Muscle layer of duodenum (tissue), 2 donors: ENCODE measurements at regions not wholly inside any gene's neighbourhood (a gene's known extent, or its start where the extent isn't known, plus 50 kb on each side); places are given as distances from the start of the nearest gene placed in this dataset.

Source experiments
- H3K27ac ChIP-seq: one replicate; pipeline ENCODE4 v1.7.0; 2013; ENCODE audit warnings: mild to moderate bottlenecking, low read length
- H3K27me3 ChIP-seq: one replicate; pipeline ENCODE4 v1.7.0; 2013; ENCODE audit warnings: low read depth, mild to moderate bottlenecking, control low read depth, low read length
- H3K36me3 ChIP-seq, 2 donors: one replicate each; pipeline ENCODE4 v1.7.0; 2013; ENCODE audit warnings: low read length in 2 of 2, control low read depth in 1 of 2, mild to moderate bottlenecking in 1 of 2; ENCODE audit not compliant: insufficient read depth in 2 of 2, control insufficient read depth in 1 of 2
- H3K4me1 ChIP-seq, 2 donors: one replicate each; pipeline ENCODE4 v1.7.0; 2013; ENCODE audit warnings: low read length in 2 of 2, mild to moderate bottlenecking in 2 of 2, control low read depth in 1 of 2, moderate library complexity in 1 of 2; ENCODE audit not compliant: insufficient read depth in 2 of 2, control insufficient read depth in 1 of 2
- H3K4me3 ChIP-seq, 2 donors: one replicate each; pipeline ENCODE4 v1.7.0; 2013; ENCODE audit warnings: low read length in 2 of 2, low read depth in 1 of 2, mild to moderate bottlenecking in 1 of 2
- H3K9me3 ChIP-seq, 2 donors: one replicate each; pipeline ENCODE4 v1.7.0; 2013; ENCODE audit warnings: low read length in 2 of 2, control low read depth in 1 of 2, mild to moderate bottlenecking in 1 of 2; ENCODE audit not compliant: control insufficient read depth in 1 of 2
- donor health status: healthy.

- Histone ChIP-seq H3K27me3 (no peaks in the 10 kb centered on the region), H3K27ac (no peak overlapping the region), H3K36me3 (no peaks in the 10 kb centered on the region), H3K4me3 (no peak overlapping the region), H3K9me3 (peaks cover 0 to 7% of the 10 kb centered on the region in 2 donors), H3K4me1 (no peaks in the 10 kb centered on the region)
These were observed 138.2 kb downstream of the ZNF326 start for GRCh38 chr1:90133133-90133532.

- no peaks in the 10 kb centered on the region for H3K27me3 ChIP-seq
- H3K36me3 ChIP-seq: no peaks in the 10 kb centered on the region
- H3K4me1 ChIP-seq: no peaks in the 10 kb centered on the region
- H3K27ac ChIP-seq: no peak overlapping the region
- H3K9me3 ChIP-seq: peaks cover 0 to 4% of the 10 kb centered on the region in 2 donors
- H3K4me3 ChIP-seq: no peak overlapping the region
These were observed 137.4 kb downstream of the ZNF326 start for GRCh38 chr1:90132306-90132705.

- no peak overlapping the region for H3K4me3 ChIP-seq
- H3K27me3 ChIP-seq: no peaks in the 10 kb centered on the region
- no peak overlapping the region for H3K27ac ChIP-seq
- H3K36me3 ChIP-seq: no peaks in the 10 kb centered on the region
- no peaks in the 10 kb centered on the region for H3K4me1 ChIP-seq
- H3K9me3 ChIP-seq: no peaks in the 10 kb centered on the region
These were observed 132.5 kb downstream of the ZNF326 start for GRCh38 chr1:90127288-90127953.

- H3K4me1 ChIP-seq: no peaks in the 10 kb centered on the region
- H3K27me3 ChIP-seq: no peaks in the 10 kb centered on the region
- H3K36me3 ChIP-seq: no peaks in the 10 kb centered on the region
These were observed 131.9 kb downstream of the ZNF326 start for GRCh38 chr1:90126834-90127233.

GRCh38 chr1:90122654-90123340, 127.9 kb downstream of the ZNF326 start:
- no peaks in the 10 kb centered on the region for H3K4me1 ChIP-seq
- H3K4me3 ChIP-seq: no peak overlapping the region
- H3K27me3 ChIP-seq: no peaks in the 10 kb centered on the region
- no peaks in the 10 kb centered on the region for H3K36me3 ChIP-seq
- H3K9me3 ChIP-seq: peaks cover 0 to 4% of the 10 kb centered on the region in 2 donors
- no peak overlapping the region for H3K27ac ChIP-seq

More at GRCh38 chr1:90126834-90127233, 131.9 kb downstream of the ZNF326 start:
- no peak overlapping the region for H3K27ac ChIP-seq
- no peaks in the 10 kb centered on the region for H3K9me3 ChIP-seq
- H3K4me3 ChIP-seq: no peak overlapping the region

GRCh38 chr1:90114521-90115141, 119.7 kb downstream of the ZNF326 start:
- Histone ChIP-seq H3K4me1 (no peaks in the 10 kb centered on the region), H3K27ac (no peak overlapping the region), H3K4me3 (no peak overlapping the region), H3K27me3 (no peaks in the 10 kb centered on the region), H3K9me3 (no peaks in the 10 kb centered on the region), H3K36me3 (no peaks in the 10 kb centered on the region)

GRCh38 chr1:90107990-90108389, 113.1 kb downstream of the ZNF326 start:
- H3K4me3 ChIP-seq: no peak overlapping the region
- no peak overlapping the region for H3K27ac ChIP-seq
- H3K4me1 ChIP-seq: no peaks in the 10 kb centered on the region
- no peaks in the 10 kb centered on the region for H3K36me3 ChIP-seq
- no peaks in the 10 kb centered on the region for H3K9me3 ChIP-seq
- H3K27me3 ChIP-seq: no peaks in the 10 kb centered on the region

GRCh38 chr1:90106311-90106710, 111.4 kb downstream of the ZNF326 start:
- Histone ChIP-seq H3K4me1 (no peaks in the 10 kb centered on the region), H3K27ac (no peak overlapping the region), H3K4me3 (no peak overlapping the region), H3K27me3 (no peaks in the 10 kb centered on the region), H3K9me3 (no peaks in the 10 kb centered on the region), H3K36me3 (no peaks in the 10 kb centered on the region)

GRCh38 chr1:90104941-90105538, 110.1 kb downstream of the ZNF326 start:
- Histone ChIP-seq H3K27me3 (no peaks in the 10 kb centered on the region), H3K27ac (no peak overlapping the region), H3K36me3 (no peaks in the 10 kb centered on the region), H3K4me1 (no peaks in the 10 kb centered on the region), H3K9me3 (no peaks in the 10 kb centered on the region), H3K4me3 (no peak overlapping the region)

GRCh38 chr1:90100566-90100965, 105.7 kb downstream of the ZNF326 start:
- no peaks in the 10 kb centered on the region for H3K9me3 ChIP-seq
- H3K27ac ChIP-seq: no peak overlapping the region
- no peaks in the 10 kb centered on the region for H3K36me3 ChIP-seq
- H3K4me3 ChIP-seq: no peak overlapping the region
- H3K4me1 ChIP-seq: no peaks in the 10 kb centered on the region
- no peaks in the 10 kb centered on the region for H3K27me3 ChIP-seq

GRCh38 chr1:90092441-90092840, 97.5 kb downstream of the ZNF326 start:
- no peak overlapping the region for H3K27ac ChIP-seq
- no peaks in the 10 kb centered on the region for H3K36me3 ChIP-seq
- H3K27me3 ChIP-seq: no peaks in the 10 kb centered on the region
- no peaks in the 10 kb centered on the region for H3K9me3 ChIP-seq
- H3K4me3 ChIP-seq: no peak overlapping the region
- no peaks in the 10 kb centered on the region for H3K4me1 ChIP-seq
